ENCODE measurements at regions not wholly inside any gene's neighbourhood (a gene's known extent, or its start where the extent isn't known, plus 50 kb on each side); places are given as distances from the start of the nearest gene placed in this dataset.
"Not testable (repeated sequence)": the region's sequence is repeated elsewhere in the genome, so short reads cannot be mapped to it uniquely, and the experiment has no call there.

GRCh38 chr3:160098261-160098908 is 109.8 kb downstream of the IL12A start:
- WGBS, 5 donors, result 71 to 82% (median 80%) methylated on average over 5 of the region's 5 CpGs
- Histone ChIP-seq H3K36me3 (no peaks in the 10 kb centered on the region), H3K27ac (no peak overlapping the region), H3K9me3 (no peaks in the 10 kb centered on the region), H3K4me1 (no peaks in the 10 kb centered on the region), H3K27me3 (replicated peaks in 1 of 7) (peaks cover 0 to 4% (median 0%) of the 10 kb centered on the region in 7 donors), H3K4me3 (no peak overlapping the region)
- no peak for DNase-seq
- intact Hi-C loops (cut with DNase I; ENCODE audit: low total_unique reads), result no loop called here
- TF ChIP-seq CTCF (IDR thresholded peaks at IDR 0.05 in 8 of 11, conservative IDR thresholded peaks at IDR 0.05 in 3 of 11) (no peak), POLR2AphosphoS5 (IDR thresholded peaks at IDR 0.05) (no peak), POLR2A (IDR thresholded peaks at IDR 0.05) (no peak)

DNA sequence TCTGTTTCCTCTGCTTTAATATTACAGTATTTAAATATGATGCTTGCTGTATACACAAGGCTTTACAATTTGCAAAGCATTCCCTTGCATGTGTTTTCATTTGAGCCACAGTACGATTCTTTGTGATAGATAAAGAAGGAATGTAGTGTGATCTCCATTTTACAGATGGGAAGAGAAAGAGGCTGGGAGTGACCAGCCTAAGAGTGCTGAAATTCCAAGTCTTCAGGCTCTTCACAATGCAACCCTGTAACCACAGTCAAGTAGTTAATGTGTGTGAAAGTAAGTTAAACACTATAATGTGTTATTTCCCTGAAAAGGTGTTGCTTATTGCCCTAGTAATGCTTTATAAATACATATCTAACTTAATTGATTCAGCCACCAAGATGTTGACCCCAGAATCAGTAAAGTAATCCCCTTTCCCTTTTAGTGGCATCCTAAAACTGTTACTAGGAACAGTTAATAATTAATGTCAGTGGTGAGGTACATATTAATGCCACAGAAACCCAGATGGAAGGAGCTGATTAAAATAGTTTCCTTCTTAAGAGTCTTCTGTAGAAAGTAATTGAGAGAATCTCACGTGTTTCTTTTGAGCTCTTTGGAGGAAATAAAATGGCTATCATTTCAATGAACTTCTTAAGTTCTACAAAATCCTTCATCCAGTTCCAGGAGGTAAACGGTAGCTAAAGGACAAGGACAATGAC is 110.4 kb downstream of the IL12A start:
- Histone ChIP-seq H3K27me3 (replicated peaks in 1 of 7) (peaks cover 0 to 4% (median 0%) of the 10 kb centered on the region in 7 donors), H3K4me1 (no peaks in the 10 kb centered on the region), H3K27ac (no peak overlapping the region), H3K36me3 (no peaks in the 10 kb centered on the region), H3K4me3 (no peak overlapping the region), H3K9me3 (no peaks in the 10 kb centered on the region)
- intact Hi-C loops (cut with DNase I; ENCODE audit: low total_unique reads), result no loop called here
- WGBS, 5 donors, result 45 to 64% (median 49%) methylated on average over 3 of the region's 3 CpGs
- no peak for DNase-seq
- TF ChIP-seq POLR2A (IDR thresholded peaks at IDR 0.05) (no peak), POLR2AphosphoS5 (IDR thresholded peaks at IDR 0.05) (no peak), CTCF (IDR thresholded peaks at IDR 0.05 in 8 of 11, conservative IDR thresholded peaks at IDR 0.05 in 3 of 11) (no peak)

DNA sequence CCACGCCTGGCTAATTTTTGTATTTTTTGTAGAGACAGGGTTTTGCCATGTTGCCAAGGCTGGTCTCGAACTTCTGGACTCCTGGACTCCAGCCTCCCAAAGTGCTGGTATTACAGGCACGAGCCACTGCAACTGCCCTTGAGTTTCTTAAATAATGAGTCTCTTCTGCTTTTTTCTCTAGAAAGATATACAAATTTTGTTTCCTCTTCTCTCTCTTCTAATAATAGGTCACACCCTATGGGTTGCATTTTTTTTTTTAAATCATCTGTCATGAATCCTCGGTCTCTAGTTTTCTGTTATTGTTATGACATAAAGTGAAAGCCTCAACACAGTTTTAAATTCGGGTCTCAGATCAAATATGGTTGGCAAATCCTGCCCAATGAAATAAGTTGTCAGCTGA is 111.2 kb downstream of the IL12A start:
- Histone ChIP-seq H3K4me3 (no peak overlapping the region), H3K9me3 (no peaks in the 10 kb centered on the region), H3K36me3 (no peaks in the 10 kb centered on the region), H3K27ac (no peak overlapping the region), H3K27me3 (replicated peaks in 1 of 7) (peaks cover 0 to 4% (median 0%) of the 10 kb centered on the region in 7 donors), H3K4me1 (no peaks in the 10 kb centered on the region)
- WGBS, 5 donors, result 42 to 63% (median 51%) methylated on average over 5 of the region's 5 CpGs
- DNase-seq, result no peak
- intact Hi-C loops (cut with DNase I; ENCODE audit: low total_unique reads), result no loop called here
- no peak for TF ChIP-seq CTCF (IDR thresholded peaks at IDR 0.05 in 8 of 11, conservative IDR thresholded peaks at IDR 0.05 in 3 of 11)
- no peak for TF ChIP-seq POLR2A (IDR thresholded peaks at IDR 0.05)
- no peak for TF ChIP-seq POLR2AphosphoS5 (IDR thresholded peaks at IDR 0.05)

- intact Hi-C loops (cut with DNase I; ENCODE audit: low total_unique reads), result no loop called here
- no peak overlapping the region for H3K4me3 ChIP-seq
- no peaks in the 10 kb centered on the region for H3K4me1 ChIP-seq
- no peaks in the 10 kb centered on the region for H3K9me3 ChIP-seq
- TF ChIP-seq CTCF (IDR thresholded peaks at IDR 0.05 in 8 of 11, conservative IDR thresholded peaks at IDR 0.05 in 3 of 11), result no peak
- TF ChIP-seq POLR2AphosphoS5 (IDR thresholded peaks at IDR 0.05), result no peak
- H3K27ac ChIP-seq, result no peak overlapping the region
- no peak for DNase-seq
- H3K36me3 ChIP-seq, result no peaks in the 10 kb centered on the region
- WGBS, 5 donors, result 94 to 98% (median 97%) methylated on average over 38 to 40 of the region's 40 CpGs
- H3K27me3 ChIP-seq (replicated peaks in 1 of 7), result peaks cover 0 to 4% (median 0%) of the 10 kb centered on the region in 7 donors
These were observed 112.0 kb downstream of the IL12A start for GRCh38 chr3:160100610-160101009.

- 84 to 92% (median 87%) methylated on average over 7 of the region's 7 CpGs for WGBS, 5 donors
- H3K27ac ChIP-seq; H3K27me3 ChIP-seq (replicated peaks in 1 of 7); H3K4me3 ChIP-seq; H3K4me1 ChIP-seq; H3K9me3 ChIP-seq; DNase-seq; H3K36me3 ChIP-seq; intact Hi-C loops (cut with DNase I; ENCODE audit: low total_unique reads): not testable (repeated sequence)
These were observed 113.4 kb downstream of the IL12A start for GRCh38 chr3:160102001-160102400.

Data from spleen (tissue), 11 donors.